ENCODE measurements at regions not wholly inside any gene's neighbourhood (a gene's known extent, or its start where the extent isn't known, plus 50 kb on each side); places are given as distances from the start of the nearest gene placed in this dataset. TPM values are rescaled to one million over a fixed set of nuclear protein-coding genes. Genes with fewer than 3 reads are reported as not detected.

DNA sequence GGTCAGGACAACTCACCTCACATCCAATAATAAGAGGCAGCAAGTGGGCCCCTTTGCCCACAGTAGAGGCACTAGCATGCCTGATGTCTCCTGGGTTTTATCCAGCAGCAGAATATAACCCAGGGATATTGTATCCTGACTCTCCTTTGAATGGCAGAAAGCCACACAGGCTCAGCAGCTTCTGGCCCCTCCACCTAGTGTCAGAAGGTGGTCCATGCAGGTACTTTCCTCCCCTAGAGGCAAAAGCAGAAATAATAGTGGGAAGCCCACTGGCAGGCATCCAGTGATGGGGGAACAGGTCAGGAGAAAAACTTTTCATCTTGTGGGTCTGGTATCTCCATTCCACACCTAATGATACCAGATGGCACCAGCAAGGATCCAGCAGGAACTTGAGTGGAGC is 75.5 kb upstream of the IRS4 start:
- H3K27me3 ChIP-seq (ENCODE audit: insufficient read depth, poor library complexity, severe bottlenecking) = no peaks in the 10 kb centered on the region
- no peak overlapping the region for H3K4me3 ChIP-seq (replicated peaks; ENCODE audit: insufficient read depth, low read length)
- H3K27ac ChIP-seq (replicated peaks) = no peak overlapping the region
- DNase-seq (ENCODE audit: low read depth in 1 of 2, low spot score in 1 of 2) = no peak
- TF ChIP-seq, protein P1, sequence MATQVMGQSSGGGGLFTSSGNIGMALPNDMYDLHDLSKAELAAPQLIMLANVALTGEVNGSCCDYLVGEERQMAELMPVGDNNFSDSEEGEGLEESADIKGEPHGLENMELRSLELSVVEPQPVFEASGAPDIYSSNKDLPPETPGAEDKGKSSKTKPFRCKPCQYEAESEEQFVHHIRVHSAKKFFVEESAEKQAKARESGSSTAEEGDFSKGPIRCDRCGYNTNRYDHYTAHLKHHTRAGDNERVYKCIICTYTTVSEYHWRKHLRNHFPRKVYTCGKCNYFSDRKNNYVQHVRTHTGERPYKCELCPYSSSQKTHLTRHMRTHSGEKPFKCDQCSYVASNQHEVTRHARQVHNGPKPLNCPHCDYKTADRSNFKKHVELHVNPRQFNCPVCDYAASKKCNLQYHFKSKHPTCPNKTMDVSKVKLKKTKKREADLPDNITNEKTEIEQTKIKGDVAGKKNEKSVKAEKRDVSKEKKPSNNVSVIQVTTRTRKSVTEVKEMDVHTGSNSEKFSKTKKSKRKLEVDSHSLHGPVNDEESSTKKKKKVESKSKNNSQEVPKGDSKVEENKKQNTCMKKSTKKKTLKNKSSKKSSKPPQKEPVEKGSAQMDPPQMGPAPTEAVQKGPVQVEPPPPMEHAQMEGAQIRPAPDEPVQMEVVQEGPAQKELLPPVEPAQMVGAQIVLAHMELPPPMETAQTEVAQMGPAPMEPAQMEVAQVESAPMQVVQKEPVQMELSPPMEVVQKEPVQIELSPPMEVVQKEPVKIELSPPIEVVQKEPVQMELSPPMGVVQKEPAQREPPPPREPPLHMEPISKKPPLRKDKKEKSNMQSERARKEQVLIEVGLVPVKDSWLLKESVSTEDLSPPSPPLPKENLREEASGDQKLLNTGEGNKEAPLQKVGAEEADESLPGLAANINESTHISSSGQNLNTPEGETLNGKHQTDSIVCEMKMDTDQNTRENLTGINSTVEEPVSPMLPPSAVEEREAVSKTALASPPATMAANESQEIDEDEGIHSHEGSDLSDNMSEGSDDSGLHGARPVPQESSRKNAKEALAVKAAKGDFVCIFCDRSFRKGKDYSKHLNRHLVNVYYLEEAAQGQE (IDR thresholded peaks at IDR 0.05; ENCODE audit: insufficient replicate concordance, low read depth) = no peak
- TF ChIP-seq GABPA (IDR thresholded peaks at IDR 0.05; ENCODE audit: low read depth) (no peak), SPI1 (IDR thresholded peaks at IDR 0.05; ENCODE audit: borderline replicate concordance, low read depth) (no peak), POLR2AphosphoS5 (IDR thresholded peaks at IDR 0.05; ENCODE audit: low read depth) (no peak), CTCF (IDR thresholded peaks at IDR 0.05; ENCODE audit: insufficient read depth, low read length) (no peak)

DNA sequence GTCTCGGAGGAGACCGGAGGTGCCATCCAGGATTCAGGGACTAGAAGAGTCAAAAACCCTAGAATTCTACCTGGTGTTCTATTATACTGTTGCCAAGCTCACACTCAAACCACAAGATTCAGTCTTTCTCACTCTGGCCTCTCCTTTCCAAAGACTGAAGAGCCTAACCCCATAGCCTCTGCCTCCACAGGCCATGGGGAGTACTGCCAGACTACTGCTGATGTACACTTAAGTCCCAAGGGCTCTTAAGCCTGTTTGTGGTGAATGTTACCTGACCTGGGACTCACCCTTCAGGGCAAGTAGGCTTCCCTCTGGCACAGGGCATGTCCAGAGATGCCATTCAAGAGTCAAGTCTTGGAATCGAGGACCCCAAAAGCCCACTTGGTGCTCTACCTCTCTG is 58.9 kb upstream of the IRS4 start:
- Histone ChIP-seq H3K27me3 (ENCODE audit: insufficient read depth, poor library complexity, severe bottlenecking) (no peaks in the 10 kb centered on the region), H3K4me3 (replicated peaks; ENCODE audit: insufficient read depth, low read length) (no peak overlapping the region), H3K27ac (replicated peaks) (no peak overlapping the region)
- no peak for DNase-seq (ENCODE audit: low read depth in 1 of 2, low spot score in 1 of 2)
- no peak for TF ChIP-seq CTCF (IDR thresholded peaks at IDR 0.05; ENCODE audit: insufficient read depth, low read length)
- TF ChIP-seq SPI1 (IDR thresholded peaks at IDR 0.05; ENCODE audit: borderline replicate concordance, low read depth) = no peak
- no peak for TF ChIP-seq GABPA (IDR thresholded peaks at IDR 0.05; ENCODE audit: low read depth)
- TF ChIP-seq POLR2AphosphoS5 (IDR thresholded peaks at IDR 0.05; ENCODE audit: low read depth) = no peak
- TF ChIP-seq, protein P1 (IDR thresholded peaks at IDR 0.05; ENCODE audit: insufficient replicate concordance, low read depth) = no peak

Small RNA genes lying in the stretch of these regions (microRNA-seq; reads per million reads assigned to microRNA genes)
- gene MIR6087 = not detected

Measured in HL-60 (cell line).